K562 (cell line): ENCODE measurements at regions not wholly inside any gene's neighbourhood (a gene's known extent, or its start where the extent isn't known, plus 50 kb on each side); places are given as distances from the start of the nearest gene placed in this dataset.

Experiments used
- ATAC-seq: fragments of 200-7000 bp; cut with Tn5 transposase; 3 replicates; pipeline ENCODE4 v1.9.1; 2020; ENCODE audit warnings: moderate library complexity
- BruUV-seq: library from RNA; stranded (reverse); fragments of 400-500 nt; replicated peaks from 2 replicates; lab custom pipeline; 2021; lab: Mats Ljungman, UMichigan
- CTCF ChIA-PET: fragments of 300-600 bp; formaldehyde crosslinking; extraction: SDS; loops from one replicate; lab custom pipeline; 2021; ENCODE audit warnings: low intra/inter-chr PET ratio; lab: Yijun Ruan, JAX
- POLR2A ChIA-PET: fragments of 300-600, 350-650 bp; sonication (Branson Sonifier 250); formaldehyde crosslinking; extraction: SDS; loops from one replicate; lab custom pipeline; 2021; ENCODE audit warnings: antibody characterized with exemption, inconsistent platforms; lab: Yijun Ruan, JAX
- DNase-seq, 4 experiments: peaks; one replicate each; pipeline versions ENCODE4 v3.0.0 to v3.0.0-alpha.2; 2011 to 2018; ENCODE audit warnings: low spot score in 3 of 4, mixed read lengths in 3 of 4; ENCODE audit errors: extremely low read depth in 1 of 4
- FAIRE-seq: peaks from 2 replicates; lab custom pipeline; 2011; peaks lifted over from hg19 to GRCh38; lab: Jason Lieb, UNC
- H2AFZ ChIP-seq: 2 replicates; pipeline ENCODE4 v1.6.0; 2011; ENCODE audit warnings: low read depth, low read length, control low read depth, inconsistent platforms
- H3K27ac ChIP-seq: fragments of 200-600 bp; 3 replicates; pipeline ENCODE4 v1.8.0; 2011; ENCODE audit warnings: low read depth, mild to moderate bottlenecking, control low read depth, inconsistent platforms, low read length, moderate library complexity, mixed read lengths; ENCODE audit errors: extremely low read depth
- H3K27me3 ChIP-seq, 2 experiments: fragments of 300-600 bp in 1 of 2; 2 replicates in 1 of 2; 3 replicates in 1 of 2; pipeline versions ENCODE4 v1.6.0 to v1.8.0; 2011; ENCODE audit warnings: inconsistent platforms in 2 of 2, low read length in 2 of 2, mild to moderate bottlenecking in 1 of 2, mixed read lengths in 1 of 2, moderate library complexity in 1 of 2; ENCODE audit not compliant: control insufficient read depth in 2 of 2, insufficient read depth in 2 of 2
- H3K36me3 ChIP-seq: fragments of 300-600 bp; 3 replicates; pipeline ENCODE4 v1.8.0; 2011; ENCODE audit warnings: mild to moderate bottlenecking, low read length, inconsistent platforms; ENCODE audit not compliant: control insufficient read depth, insufficient read depth
- H3K4me1 ChIP-seq, 2 experiments: fragments of 200-600 bp in 1 of 2; replicated peaks in 1 of 2; 2 replicates in 1 of 2; 3 replicates in 1 of 2; pipeline versions ENCODE4 v1.5.1 to v1.8.0; 2011; ENCODE audit warnings: inconsistent platforms in 2 of 2, low read length in 2 of 2, mild to moderate bottlenecking in 1 of 2, mixed read lengths in 1 of 2, moderate library complexity in 1 of 2; ENCODE audit not compliant: control insufficient read depth in 2 of 2, insufficient read depth in 2 of 2
- H3K4me2 ChIP-seq: 2 replicates; pipeline ENCODE4 v1.6.1; 2011; ENCODE audit warnings: low read length, control low read depth, inconsistent platforms, mixed read lengths; ENCODE audit not compliant: insufficient read depth
- H3K4me3 ChIP-seq: fragments of 200-600 bp; sonication (generic), shearing (Covaris generic); 2 replicates; pipeline ENCODE4 v1.5.1; 2016; ENCODE audit warnings: control low read depth, inconsistent platforms
- H3K79me2 ChIP-seq: fragments of 200-600 bp; 3 replicates; pipeline ENCODE4 v1.8.0; 2011; ENCODE audit warnings: low read length, inconsistent platforms; ENCODE audit not compliant: control insufficient read depth, insufficient read depth
- H3K9ac ChIP-seq, 2 experiments: 2 replicates each; pipeline versions ENCODE4 v1.6.0 to v1.6.1; 2011; ENCODE audit warnings: low read depth in 2 of 2, low read length in 2 of 2, control low read depth in 1 of 2, inconsistent platforms in 1 of 2, mild to moderate bottlenecking in 1 of 2, mixed read lengths in 1 of 2; ENCODE audit not compliant: insufficient read depth in 1 of 2
- H3K9me1 ChIP-seq: one replicate; pipeline ENCODE4 v1.6.0; 2011; ENCODE audit warnings: inconsistent platforms, mild to moderate bottlenecking, low read length, moderate library complexity; ENCODE audit not compliant: control insufficient read depth, insufficient read depth
- H3K9me3 ChIP-seq: replicated peaks from 2 replicates; pipeline ENCODE4 v1.5.1; 2011; ENCODE audit warnings: low read depth, low read length, inconsistent platforms; ENCODE audit not compliant: control insufficient read depth, insufficient read depth
- H4K20me1 ChIP-seq: replicated peaks from 2 replicates; pipeline ENCODE4 v1.6.1; 2011; ENCODE audit warnings: low read length, inconsistent platforms, mixed read lengths; ENCODE audit not compliant: control insufficient read depth, insufficient read depth
- ARHGAP35 ChIP-seq: fragments of 450-650 bp; IDR thresholded peaks from 2 replicates; pipeline ENCODE4 v1.6.1; 2018; ENCODE audit not compliant: partially characterized antibody
- CREB1 ChIP-seq, 2 experiments: sonication (generic) in 1 of 2; formaldehyde crosslinking in 1 of 2; IDR thresholded peaks; 2 replicates each; pipeline versions ENCODE4 v1.6.1 to v1.8.0; 2012 to 2022; ENCODE audit warnings: inconsistent platforms in 1 of 2, mild to moderate bottlenecking in 1 of 2, missing genetic modification reagents in 1 of 2, moderate library complexity in 1 of 2
- CREB3L1 ChIP-seq: fragments of 450-650 bp; IDR thresholded peaks from 2 replicates; pipeline ENCODE4 v1.6.1; 2014; ENCODE audit warnings: low read depth, mild to moderate bottlenecking, moderate library complexity, borderline replicate concordance
- CREM ChIP-seq: IDR thresholded peaks from 2 replicates; pipeline ENCODE4 v1.6.1; 2014; ENCODE audit warnings: antibody characterized with exemption, low read depth
- EP300 ChIP-seq: IDR thresholded peaks from 2 replicates; pipeline ENCODE4 v1.6.1; 2012; ENCODE audit warnings: low read length, improper control_type of control experiment
- ETV6 ChIP-seq, 3 experiments: fragments of 150-350 bp in 1 of 3; sonication (generic) in 1 of 3; formaldehyde crosslinking in 1 of 3; IDR thresholded peaks; 2 replicates each; pipeline versions ENCODE4 v1.6.1 to v1.8.0; 2014 to 2022; ENCODE audit warnings: borderline replicate concordance in 2 of 3, low read depth in 2 of 3, antibody characterized with exemption in 1 of 3, low read length in 1 of 3, mild to moderate bottlenecking in 1 of 3, missing genetic modification reagents in 1 of 3
- JUND ChIP-seq, 2 experiments: IDR thresholded peaks; 2 replicates in 1 of 2; 3 replicates in 1 of 2; pipeline ENCODE4 v1.6.1; 2011; ENCODE audit warnings: borderline replicate concordance in 2 of 2, low read depth in 2 of 2, low read length in 2 of 2, improper control_type of control experiment in 1 of 2, missing biosample characterization in 1 of 2, missing genetic modification characterization in 1 of 2, missing genetic modification reagents in 1 of 2
- MBD2 ChIP-seq: sonication (generic); IDR thresholded peaks from 2 replicates; pipeline ENCODE4 v1.6.1; 2016; ENCODE audit warnings: low read depth, borderline replicate concordance
- PML ChIP-seq: IDR thresholded peaks from 2 replicates; pipeline ENCODE4 v1.6.1; 2012; ENCODE audit warnings: low read length, inconsistent platforms
- POLR2AphosphoS5 ChIP-seq: IDR thresholded peaks from 2 replicates; pipeline ENCODE4 v1.6.1; 2011; ENCODE audit warnings: mild to moderate bottlenecking, low read depth, low read length, moderate library complexity; ENCODE audit not compliant: control insufficient read depth, insufficient read depth
- TCF3 ChIP-seq: sonication (generic); formaldehyde crosslinking; IDR thresholded peaks from 2 replicates; pipeline ENCODE4 v1.4.0; 2020; ENCODE audit warnings: mild to moderate bottlenecking, missing genetic modification reagents
- VEZF1 ChIP-seq: fragments of 200-800 bp; sonication (Bioruptor generic); IDR thresholded peaks from 2 replicates; pipeline ENCODE4 v1.6.1; 2017; ENCODE audit warnings: missing genetic modification characterization, missing compliant biosample characterization
- ZKSCAN8 ChIP-seq: fragments of 200-800 bp; sonication (Bioruptor generic); IDR thresholded peaks from 2 replicates; pipeline ENCODE4 v1.6.1; 2016; ENCODE audit warnings: missing genetic modification characterization, missing compliant biosample characterization
- ZNF395 ChIP-seq: fragments of 200-800 bp; sonication (Bioruptor generic); IDR thresholded peaks from 2 replicates; pipeline ENCODE4 v1.6.1; 2017; ENCODE audit warnings: missing genetic modification characterization, missing compliant biosample characterization
- ZNF766 ChIP-seq: fragments of 200-800 bp; sonication (Bioruptor generic); conservative IDR thresholded peaks from 2 replicates; pipeline ENCODE4 v1.6.1; 2016; ENCODE audit warnings: missing genetic modification characterization, missing compliant biosample characterization
- WGBS: fragments of 100-300 bp; shearing (Covaris generic); methylation state at CpG from one replicate; pipeline ENCODE4 v1.1.6; 2016; ENCODE audit warnings: low coverage, mixed read lengths; ENCODE audit not compliant: insufficient coverage; ENCODE audit errors: missing lambda C conversion rate; 5-methylcytosine and 5-hydroxymethylcytosine counted together
- in situ Hi-C: fragments of 300-500 bp; cut with MboI; formaldehyde crosslinking; loops from 4 replicates; pipeline ENCODE4 v1.15.0; 2018; ENCODE audit warnings: inconsistent platforms, mixed read lengths
- intact Hi-C: fragments of 100-400 bp; cut with micrococcal nuclease; formaldehyde crosslinking; loops from 2 replicates; pipeline ENCODE4 v1.14.2; 2022

GRCh38 chr2:16438613-16439321 lies 226.9 kb downstream of the CYRIA start:
- peaks cover 0 to 8% of the 10 kb centered on the region in 2 experiments; a peak in 3 of 5 replicates for H3K4me1 ChIP-seq
- no peaks in the 10 kb centered on the region for H4K20me1 ChIP-seq
- no peaks in the 10 kb centered on the region for H3K9me3 ChIP-seq
- no peak overlapping the region for H3K4me3 ChIP-seq
- no peak overlapping the region for H3K4me2 ChIP-seq
- ChIA-PET POLR2A (interaction anchor here (0.7 kb wide), 1 partner anchor 283 kb away, joined by 3 read pairs; no protein-coding TSS in a partner anchor), CTCF (no interaction called here)
- H3K36me3 ChIP-seq = no peaks in the 10 kb centered on the region
- WGBS = 1% methylated on average over 8 of the region's 8 CpGs
- BruUV-seq = no TSS peak
- no peak overlapping the region for H3K9ac ChIP-seq
- no peaks in the 10 kb centered on the region for H3K9me1 ChIP-seq
- intact Hi-C loops = no loop called here
- H3K27me3 ChIP-seq = no peaks in the 10 kb centered on the region
- peak; percentile 72 for FAIRE-seq
- peak; percentile 24 to 75 (median 38) for DNase-seq
- in situ Hi-C loops = no loop called here
- peak overlapping the region; percentile 20; the same call in 2 of the 3 replicates for H3K27ac ChIP-seq
- ATAC-seq = peak; percentile 65
- no peaks in the 10 kb centered on the region for H3K79me2 ChIP-seq
- H2AFZ ChIP-seq = peak overlapping the region; percentile 62
- peak; percentile 27; the same call in 1 of the 2 replicates for TF ChIP-seq CREB1 (IDR thresholded peaks at IDR 0.05)
- no peak for TF ChIP-seq CREB1 (CRISPR knock-in tag; IDR thresholded peaks at IDR 0.05)
- TF ChIP-seq TCF3 (CRISPR knock-in tag) = peak; percentile 59; the same call in 1 of the 2 replicates
- TF ChIP-seq ARHGAP35 = no peak
- TF ChIP-seq POLR2AphosphoS5 = peak; percentile 60; the same call in 1 of the 2 replicates
- peak; percentile 65; the same call in 1 of the 2 replicates for TF ChIP-seq PML
- peak in 1 of 2 experiments; percentile 38; a peak in 1 of 4 replicates for TF ChIP-seq ETV6 (IDR thresholded peaks at IDR 0.05; ENCODE audit: borderline replicate concordance in 1 of 2, low read depth in 2 of 2, low read length in 1 of 2)
- no peak for TF ChIP-seq ETV6 (CRISPR knock-in tag; IDR thresholded peaks at IDR 0.05; ENCODE audit: borderline replicate concordance)
- TF ChIP-seq MBD2 = 0 out of 2 replicates have a peak, but pooled peaks have one; percentile 17
- TF ChIP-seq CREB3L1 = no peak
- TF ChIP-seq CREM = peak; percentile 19; the same call in 1 of the 2 replicates
- peak; percentile 45; the same call in 1 of the 2 replicates for TF ChIP-seq EP300
- peak; percentile 38; the same call in 1 of the 2 replicates for TF ChIP-seq ZKSCAN8
- TF ChIP-seq ZNF395 (CRISPR knock-in tag) = 0 out of 2 replicates have a peak, but pooled peaks have one; percentile 40
- TF ChIP-seq JUND (IDR thresholded peaks at IDR 0.05; ENCODE audit: borderline replicate concordance, low read depth, low read length) = no peak
- TF ChIP-seq JUND (tag; IDR thresholded peaks at IDR 0.05; ENCODE audit: borderline replicate concordance, low read depth, low read length) = peak; percentile 44; the same call in 1 of the 3 replicates
- TF ChIP-seq VEZF1 = peak; percentile 59; the same call in 1 of the 2 replicates
- TF ChIP-seq ZNF766 (CRISPR knock-in tag) = peak; percentile 67
